Common myeloid progenitor, CD34-positive (primary cell): ENCODE measurements at regions not wholly inside any gene's neighbourhood (a gene's known extent, or its start where the extent isn't known, plus 50 kb on each side); places are given as distances from the start of the nearest gene placed in this dataset.

Experiments
- CTCF ChIA-PET: fragments of 350-600 bp; sonication (Branson Sonifier 250); formaldehyde crosslinking; loops from one replicate; lab custom pipeline; 2021; ENCODE audit warnings: antibody characterized with exemption; lab: Charles Lee
- POLR2A ChIA-PET: fragments of 350-600 bp; sonication (Branson Sonifier 250); formaldehyde crosslinking; loops from one replicate; lab custom pipeline; 2021; ENCODE audit warnings: antibody characterized with exemption; lab: Charles Lee
- DNase-seq, 3 donors: peaks; one replicate each; pipeline versions ENCODE4 v3.0.0 to v3.0.0-alpha.2; 2013
- H3K27ac ChIP-seq, 2 experiments: 1 replicate in 1 of 2; 2 replicates in 1 of 2; pipeline ENCODE4 v1.7.0; 2013; ENCODE audit warnings: inconsistent platforms in 2 of 2, low read length in 2 of 2, mild to moderate bottlenecking in 2 of 2, low read depth in 1 of 2, moderate library complexity in 1 of 2; ENCODE audit not compliant: severe bottlenecking in 2 of 2, insufficient read depth in 1 of 2, poor library complexity in 1 of 2
- H3K27me3 ChIP-seq, 5 experiments: replicated peaks in 2 of 5; 1 replicate in 3 of 5; 2 replicates in 2 of 5; pipeline versions ENCODE4 v1.6.1 to v1.7.0; 2013; ENCODE audit warnings: low read length in 4 of 5, mild to moderate bottlenecking in 2 of 5, moderate library complexity in 2 of 5, inconsistent platforms in 1 of 5; ENCODE audit not compliant: insufficient read depth in 5 of 5, control insufficient read depth in 4 of 5
- H3K36me3 ChIP-seq, 4 experiments: 1 replicate in 2 of 4; 2 replicates in 2 of 4; pipeline versions ENCODE4 v1.6.1 to v1.7.0; 2013; ENCODE audit warnings: low read length in 3 of 4, control low read depth in 1 of 4, mild to moderate bottlenecking in 1 of 4; ENCODE audit not compliant: control insufficient read depth in 4 of 4, insufficient read depth in 4 of 4
- H3K4me1 ChIP-seq, 4 experiments: 1 replicate in 3 of 4; 2 replicates in 1 of 4; pipeline versions ENCODE4 v1.6.1 to v1.7.1; 2013; ENCODE audit warnings: low read length in 3 of 4, mild to moderate bottlenecking in 3 of 4, control low read depth in 1 of 4, inconsistent platforms in 1 of 4, moderate library complexity in 1 of 4; ENCODE audit not compliant: control insufficient read depth in 4 of 4, insufficient read depth in 4 of 4; ENCODE audit errors: control extremely low read depth in 1 of 4
- H3K4me3 ChIP-seq, 7 experiments: 1 replicate in 4 of 7; 2 replicates in 3 of 7; pipeline versions ENCODE4 v1.5.1 to v1.7.0; 2013; ENCODE audit warnings: mild to moderate bottlenecking in 7 of 7, low read length in 6 of 7, moderate library complexity in 6 of 7, inconsistent platforms in 2 of 7, low read depth in 2 of 7, control low read depth in 1 of 7; ENCODE audit not compliant: insufficient read depth in 4 of 7, control insufficient read depth in 1 of 7; ENCODE audit errors: extremely low read depth in 1 of 7
- H3K9me3 ChIP-seq, 5 experiments: 1 replicate in 4 of 5; 2 replicates in 1 of 5; pipeline versions ENCODE4 v1.6.1 to v1.7.1; 2013; ENCODE audit warnings: low read length in 4 of 5, mild to moderate bottlenecking in 2 of 5, inconsistent platforms in 1 of 5, low read depth in 1 of 5, moderate library complexity in 1 of 5; ENCODE audit not compliant: control insufficient read depth in 4 of 5, insufficient read depth in 2 of 5; ENCODE audit errors: control extremely low read depth in 1 of 5
- WGBS: methylation state at CpG from one replicate; pipeline ENCODE4 v1.1.5; 2013; ENCODE audit not compliant: insufficient coverage; 5-methylcytosine and 5-hydroxymethylcytosine counted together

GRCh38 chr3:187969581-187969950 is 184.4 kb upstream of the LPP start:
- POLR2A ChIA-PET: no interaction called here
- 77% methylated on average over 3 of the region's 3 CpGs for whole genome bisulfite sequencing
- CTCF ChIA-PET: interaction anchor here (1.5 kb wide), 2 partner anchors 13 to 222 kb away, joined by 3 read pairs; no protein-coding TSS in a partner anchor
- no peaks in the 10 kb centered on the region for H3K36me3 ChIP-seq
- H3K9me3 ChIP-seq: no peaks in the 10 kb centered on the region
- H3K27ac ChIP-seq: no peak overlapping the region
- H3K4me1 ChIP-seq: peaks cover 4 to 18% (median 8%) of the 10 kb centered on the region in 4 experiments
- H3K27me3 ChIP-seq: no peaks in the 10 kb centered on the region
- DNase-seq: no peak
- H3K4me3 ChIP-seq: no peak overlapping the region

- Histone ChIP-seq H3K36me3 (no peaks in the 10 kb centered on the region), H3K27ac (no peak overlapping the region), H3K4me1 (peaks cover 4 to 22% (median 10%) of the 10 kb centered on the region in 4 experiments), H3K4me3 (no peak overlapping the region), H3K27me3 (no peaks in the 10 kb centered on the region), H3K9me3 (no peaks in the 10 kb centered on the region)
- ChIA-PET POLR2A (no interaction called here), CTCF (interaction anchor here (1.5 kb wide), 2 partner anchors 12 to 223 kb away, joined by 3 read pairs; no protein-coding TSS in a partner anchor)
- DNase-seq: no peak
These were observed 183.9 kb upstream of the LPP start for GRCh38 chr3:187970106-187970505.

GRCh38 chr3:187971629-187972028 is 182.3 kb upstream of the LPP start:
- no peak for DNase-seq
- Histone ChIP-seq H3K4me3 (no peak overlapping the region), H3K9me3 (no peaks in the 10 kb centered on the region), H3K4me1 (peaks cover 0 to 24% (median 7%) of the 10 kb centered on the region in 4 experiments), H3K27ac (no peak overlapping the region), H3K36me3 (no peaks in the 10 kb centered on the region), H3K27me3 (no peaks in the 10 kb centered on the region)
- WGBS: 100% methylated on average over 4 of the region's 4 CpGs
- POLR2A ChIA-PET: no interaction called here
- CTCF ChIA-PET: interaction anchor here (1.0 to 1.9 kb wide), 3 partner anchors 10 to 12 kb away, joined by 3 to 5 read pairs (median 3); no protein-coding TSS in a partner anchor

- Histone ChIP-seq H3K36me3 (no peaks in the 10 kb centered on the region), H3K27ac (no peak overlapping the region), H3K9me3 (no peaks in the 10 kb centered on the region), H3K4me3 (no peak overlapping the region), H3K4me1 (peaks cover 0 to 21% (median 5%) of the 10 kb centered on the region in 4 experiments), H3K27me3 (no peaks in the 10 kb centered on the region)
- DNase-seq: no peak
- WGBS: 83% methylated on average over 1 of the region's 3 CpGs
- ChIA-PET CTCF (interaction anchor here (1.0 to 1.9 kb wide), 3 partner anchors 10 to 13 kb away, joined by 3 to 5 read pairs (median 3); no protein-coding TSS in a partner anchor), POLR2A (no interaction called here)
These were observed 181.5 kb upstream of the LPP start for GRCh38 chr3:187972454-187972853.

GRCh38 chr3:187973977-187974870 is 179.7 kb upstream of the LPP start:
- peaks cover 0 to 2% (median 0%) of the 10 kb centered on the region in 5 experiments for H3K9me3 ChIP-seq
- H3K4me3 ChIP-seq: no peak overlapping the region
- WGBS: 63% methylated on average over 4 of the region's 9 CpGs
- H3K36me3 ChIP-seq: no peaks in the 10 kb centered on the region
- H3K27me3 ChIP-seq: no peaks in the 10 kb centered on the region
- ChIA-PET CTCF (interaction anchor here (0.7 to 2.2 kb wide), 6 partner anchors 14 to 386 kb away, joined by 3 to 5 read pairs (median 4); no protein-coding TSS in a partner anchor), POLR2A (no interaction called here)
- no peak overlapping the region for H3K27ac ChIP-seq
- H3K4me1 ChIP-seq: peaks cover 7 to 27% (median 15%) of the 10 kb centered on the region in 4 experiments
- DNase-seq: no peak

- Histone ChIP-seq H3K4me1 (peaks cover 12 to 33% (median 22%) of the 10 kb centered on the region in 4 experiments), H3K27ac (no peak overlapping the region), H3K4me3 (no peak overlapping the region), H3K27me3 (no peaks in the 10 kb centered on the region), H3K36me3 (no peaks in the 10 kb centered on the region), H3K9me3 (peaks cover 0 to 2% (median 0%) of the 10 kb centered on the region in 5 experiments)
- CTCF ChIA-PET: interaction anchor here (0.7 to 2.2 kb wide), 6 partner anchors 8 to 385 kb away, joined by 3 to 5 read pairs (median 4); no protein-coding TSS in a partner anchor
- WGBS: 33% methylated on average over 1 of the region's 3 CpGs
- POLR2A ChIA-PET: no interaction called here
- DNase-seq: peak in 2 of 3 donors; percentile 39 to 40
These were observed 179.1 kb upstream of the LPP start for GRCh38 chr3:187974871-187975271.
